Activated CD4-positive, alpha-beta T cell treated with anti-CD3 and anti-CD28 coated beads for 1 hour (primary cell): ENCODE measurements at regions not wholly inside any gene's neighbourhood (a gene's known extent, or its start where the extent isn't known, plus 50 kb on each side); places are given as distances from the start of the nearest gene placed in this dataset.

Experiments
- DNase-seq: peaks from one replicate; pipeline ENCODE4 v3.0.0-alpha.2; 2020

DNA sequence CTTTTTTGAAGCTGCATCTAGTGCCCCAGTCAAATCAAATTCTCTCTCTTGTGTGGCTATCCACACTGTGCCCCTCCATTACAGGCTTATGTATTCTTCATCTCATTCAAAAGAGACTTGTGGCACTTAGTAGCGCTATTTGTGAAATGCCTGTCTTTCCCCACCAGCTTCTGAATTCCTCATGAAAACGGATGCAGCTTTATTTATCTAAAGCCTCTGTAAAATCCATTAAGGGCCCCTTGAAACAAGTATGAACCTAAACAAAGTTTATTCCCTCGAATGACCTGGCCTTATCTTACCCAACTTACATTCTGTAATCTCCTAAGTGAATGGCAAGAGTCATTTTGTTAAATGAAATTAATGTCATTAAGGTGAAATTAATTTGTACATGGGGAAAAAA lies 417.4 kb upstream of the PIK3C3 start:
- no peak for DNase-seq

DNA sequence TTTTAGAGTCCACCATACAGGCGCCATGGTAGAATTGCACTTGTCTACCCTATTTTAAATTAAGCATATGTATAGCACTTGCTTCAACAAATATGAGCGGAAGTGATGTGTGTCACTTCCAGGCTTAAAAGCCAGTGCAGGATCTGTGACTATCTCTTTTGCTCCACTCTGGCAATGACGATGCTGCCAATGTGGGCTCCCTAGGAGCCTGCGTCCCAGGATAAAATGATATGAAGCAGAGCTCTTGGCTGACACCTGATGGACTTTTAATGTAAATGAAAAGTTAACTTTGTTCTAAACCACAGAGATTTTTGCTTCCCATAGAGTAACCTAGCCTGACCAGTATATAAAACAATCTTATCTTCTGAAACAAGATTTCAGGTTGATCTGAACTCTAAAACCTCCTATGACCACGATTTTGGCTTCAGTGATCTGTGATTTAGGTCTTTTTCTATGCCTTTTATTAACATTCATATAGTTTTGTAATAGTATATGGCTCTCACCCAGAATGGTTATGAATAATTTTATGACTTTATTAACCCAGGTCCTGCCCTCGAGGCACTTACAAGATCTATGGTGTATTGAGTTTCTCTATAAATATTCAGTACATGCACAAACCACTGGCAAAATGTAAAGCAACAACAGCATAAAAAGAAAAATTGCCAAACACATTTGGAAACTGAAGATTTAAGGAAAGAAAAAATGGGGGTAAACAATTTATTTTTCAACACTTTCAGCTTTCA lies 422.5 kb upstream of the PIK3C3 start:
- no peak for DNase-seq

DNA sequence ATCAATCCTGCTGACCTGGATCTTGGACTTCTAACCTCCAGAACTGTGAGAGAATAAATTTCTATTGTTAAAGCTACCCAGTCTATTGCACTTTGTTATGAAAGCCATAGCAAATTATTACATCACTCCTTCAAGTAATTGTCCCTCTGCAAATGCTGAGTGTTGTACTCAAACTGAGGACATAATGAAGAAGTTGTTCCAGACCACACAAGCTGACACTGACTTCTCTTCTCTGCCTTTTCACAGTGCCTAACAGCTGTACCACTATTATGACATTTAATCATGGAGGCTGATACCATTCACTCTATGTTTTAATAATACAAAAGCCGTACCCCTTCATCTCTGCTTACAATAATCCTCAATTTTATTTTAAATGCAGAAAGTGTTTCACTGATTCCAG lies 424.1 kb upstream of the PIK3C3 start:
- DNase-seq: no peak

DNA sequence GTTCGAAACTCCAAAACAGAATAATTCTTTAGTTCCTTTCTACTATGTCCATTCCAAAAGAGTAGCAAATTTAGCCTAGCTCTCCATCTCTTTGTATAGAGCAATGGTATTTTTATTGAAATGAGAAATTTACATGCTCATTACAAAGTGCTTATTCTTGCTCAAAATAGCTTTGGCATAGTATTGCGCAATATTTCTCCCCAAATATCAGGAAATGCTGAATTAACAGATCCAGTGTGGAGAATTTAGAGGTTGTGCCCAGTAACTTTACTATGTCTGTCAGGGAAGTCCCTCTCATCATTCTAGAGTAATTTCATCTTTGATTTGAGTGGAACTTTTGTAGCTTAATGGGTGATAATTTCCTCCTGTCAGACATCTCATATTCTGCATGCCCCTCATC lies 425.9 kb upstream of the PIK3C3 start:
- no peak for DNase-seq

DNA sequence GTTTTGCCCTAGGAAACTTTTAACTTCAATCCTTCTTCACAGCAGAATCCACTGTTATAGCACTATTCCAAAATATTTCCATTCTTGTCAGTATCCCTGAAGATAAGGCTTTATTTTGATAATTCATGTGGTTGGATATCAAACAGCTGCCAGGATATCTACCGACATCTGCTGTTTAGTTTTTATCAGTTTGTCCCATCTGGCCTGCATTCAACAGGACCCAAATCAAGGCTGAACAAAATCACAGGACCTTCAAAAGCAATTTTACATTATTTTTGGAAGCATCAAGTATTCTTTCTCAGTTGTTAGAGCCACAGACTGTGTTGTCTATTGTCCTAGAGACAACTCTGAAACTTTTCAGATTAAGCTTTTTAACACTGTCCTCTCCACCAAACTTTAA lies 429.0 kb upstream of the PIK3C3 start:
- no peak for DNase-seq

DNA sequence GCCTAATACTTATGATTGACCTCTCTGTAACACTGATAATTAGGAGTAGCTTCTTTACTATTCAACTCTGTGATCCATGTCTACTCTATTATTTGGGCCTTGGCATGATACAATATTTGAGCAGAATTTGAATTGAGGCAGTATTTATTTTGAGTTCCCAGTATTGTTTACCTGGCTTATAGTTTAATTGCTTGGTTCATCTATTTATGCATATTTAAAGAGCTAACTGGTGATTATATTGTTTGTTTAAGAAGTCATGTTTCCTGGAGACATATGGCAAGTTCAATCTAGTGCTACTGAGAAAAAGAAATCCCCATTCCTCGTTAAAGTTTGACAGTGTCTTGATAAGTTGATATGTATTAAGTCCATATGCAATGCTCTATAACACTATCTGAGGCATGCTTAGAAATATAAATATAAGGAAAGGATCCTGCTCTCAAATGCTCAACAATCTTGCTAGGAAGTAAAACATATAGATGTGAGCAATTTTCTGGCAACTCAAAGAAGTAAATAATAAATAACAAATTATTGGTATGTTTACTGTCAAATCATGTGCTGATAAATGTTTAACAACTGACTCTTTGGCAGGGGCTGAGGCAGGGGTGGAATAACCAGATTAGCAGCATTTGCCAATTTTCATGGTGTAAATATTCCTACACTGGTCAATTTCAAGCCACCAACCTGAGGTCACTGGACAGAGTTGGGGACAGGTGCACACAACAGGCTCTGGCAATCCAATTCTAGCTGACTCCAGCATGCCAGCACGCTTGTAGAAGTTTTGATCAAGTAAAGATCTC lies 430.2 kb upstream of the PIK3C3 start:
- DNase-seq: no peak

DNA sequence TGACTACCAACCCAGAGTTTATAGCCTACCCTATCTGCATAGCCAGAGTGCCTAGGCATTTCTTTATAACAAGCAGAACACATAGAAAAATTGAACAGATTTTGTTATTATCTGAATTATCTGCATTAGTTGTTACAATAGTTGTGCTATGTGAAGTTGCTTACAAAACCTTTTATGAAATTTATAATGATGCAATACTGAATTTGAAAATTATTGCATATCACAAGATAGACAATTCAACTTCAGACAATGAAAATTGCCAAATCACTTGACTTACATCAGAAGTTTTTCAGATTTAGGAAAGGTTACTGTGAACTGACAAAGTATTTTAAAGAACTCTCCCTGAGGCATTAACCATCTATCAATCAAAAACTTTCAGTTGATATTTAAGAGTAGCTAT lies 437.9 kb upstream of the PIK3C3 start:
- no peak for DNase-seq

DNA sequence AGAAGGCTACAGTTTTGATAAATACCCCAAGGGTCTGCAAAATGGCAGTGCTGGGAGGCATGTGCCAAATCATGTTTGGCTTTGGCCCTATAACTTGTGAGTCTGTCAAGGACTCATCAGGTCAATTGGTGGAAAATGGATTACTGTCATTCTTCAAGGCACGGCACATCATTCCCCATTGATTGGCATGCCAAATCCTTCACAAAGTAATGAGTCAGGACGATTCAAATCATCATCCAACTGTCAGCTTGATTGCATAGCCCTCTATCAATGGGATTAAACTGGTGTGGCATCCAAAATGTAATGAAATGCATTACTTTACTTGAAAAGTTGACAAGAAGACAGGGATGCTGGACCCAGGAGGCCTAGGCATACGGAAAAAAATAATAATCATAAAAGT lies 441.6 kb upstream of the PIK3C3 start:
- no peak for DNase-seq

DNA sequence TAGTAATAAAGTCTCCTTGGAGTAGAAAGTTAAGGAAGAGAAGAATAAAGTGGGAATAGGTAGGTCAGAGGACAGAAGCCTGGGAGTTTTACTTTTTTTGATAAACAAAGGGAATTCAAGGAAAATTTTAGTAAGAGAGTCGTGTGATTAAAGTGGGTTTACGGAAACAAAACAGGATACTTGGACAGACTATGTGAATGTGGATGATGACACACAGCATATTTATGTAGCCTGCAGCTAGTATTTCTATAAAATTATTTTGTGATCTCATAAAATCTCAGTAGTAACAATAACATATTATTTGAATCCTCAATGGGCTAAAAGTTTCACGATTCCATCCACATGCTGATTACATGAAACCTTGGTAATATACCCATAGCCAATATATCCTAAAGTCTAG lies 450.7 kb upstream of the PIK3C3 start:
- no peak for DNase-seq

DNA sequence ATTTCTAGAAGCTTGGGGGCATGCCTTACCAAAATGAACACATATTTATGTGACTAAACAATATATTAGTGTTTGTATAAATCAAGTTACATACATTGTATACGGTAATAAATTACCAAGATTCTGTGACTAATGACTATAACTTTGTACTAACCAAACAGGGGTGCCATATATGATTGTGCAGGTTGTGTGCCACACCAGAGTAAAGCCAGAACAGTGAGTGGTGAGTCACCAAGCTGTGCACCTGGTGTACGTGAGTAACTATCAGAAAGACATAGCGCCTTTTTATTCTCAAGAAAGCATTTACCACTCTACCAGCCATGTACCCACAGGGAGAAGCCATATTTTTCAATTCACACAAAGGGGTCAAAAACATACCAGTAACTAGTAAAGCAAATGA lies 453.2 kb upstream of the PIK3C3 start:
- DNase-seq: no peak

DNA sequence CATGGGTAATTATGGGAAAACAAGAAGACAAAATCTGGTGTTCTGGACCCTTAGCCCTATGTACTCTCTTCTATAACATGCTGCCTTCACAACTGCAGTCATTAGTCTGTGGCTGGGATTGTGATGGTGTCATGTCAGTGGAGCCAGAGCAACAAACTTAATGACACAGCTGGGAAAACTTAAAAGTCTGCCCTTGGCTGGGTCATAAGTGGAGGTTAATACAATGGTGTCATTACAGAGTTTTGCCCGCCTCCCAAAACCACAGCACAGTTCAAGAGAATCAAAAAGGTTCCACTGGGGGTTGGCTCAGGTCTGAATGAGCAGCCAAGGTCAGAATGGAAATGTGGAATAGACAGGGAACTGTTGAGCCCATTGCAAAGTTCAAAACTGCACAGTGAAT lies 455.7 kb upstream of the PIK3C3 start:
- no peak for DNase-seq

DNA sequence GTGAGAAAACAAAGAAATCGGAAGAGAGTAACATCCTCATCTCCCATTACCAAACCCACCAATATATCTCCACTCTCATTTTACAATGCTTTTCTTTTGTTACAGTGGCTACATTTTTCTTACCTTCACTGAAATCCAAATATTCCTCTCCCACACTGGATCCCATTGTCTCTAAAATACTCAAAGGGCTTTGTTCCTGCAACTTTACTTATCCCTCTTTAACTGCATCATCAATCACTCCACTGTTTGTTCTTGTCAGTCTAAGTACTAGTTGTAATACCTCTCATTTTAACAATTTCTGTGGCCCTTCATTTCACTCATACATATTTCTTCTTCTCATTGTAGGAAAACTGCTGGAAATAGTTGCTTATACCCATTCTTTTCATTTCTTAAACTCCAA lies 464.2 kb upstream of the PIK3C3 start:
- no peak for DNase-seq

DNA sequence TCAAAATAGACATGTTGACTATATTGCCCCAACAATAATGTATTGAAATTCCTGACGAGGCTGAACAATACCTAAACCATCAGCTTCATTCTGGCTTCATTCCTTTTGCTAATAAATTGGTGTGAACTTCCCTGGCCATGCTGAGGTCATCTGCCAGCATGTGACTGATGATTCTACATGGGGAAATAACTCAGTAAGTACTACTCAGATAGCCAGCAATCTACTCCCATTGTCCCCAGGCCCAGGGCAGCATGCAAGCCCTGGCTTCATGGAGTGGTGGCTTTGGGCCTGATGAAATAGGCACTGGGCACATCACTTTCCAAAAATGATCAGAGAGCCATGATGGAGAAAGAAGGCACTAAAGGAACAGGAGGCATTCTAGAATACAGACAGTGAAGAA lies 468.5 kb upstream of the PIK3C3 start:
- DNase-seq: no peak

DNA sequence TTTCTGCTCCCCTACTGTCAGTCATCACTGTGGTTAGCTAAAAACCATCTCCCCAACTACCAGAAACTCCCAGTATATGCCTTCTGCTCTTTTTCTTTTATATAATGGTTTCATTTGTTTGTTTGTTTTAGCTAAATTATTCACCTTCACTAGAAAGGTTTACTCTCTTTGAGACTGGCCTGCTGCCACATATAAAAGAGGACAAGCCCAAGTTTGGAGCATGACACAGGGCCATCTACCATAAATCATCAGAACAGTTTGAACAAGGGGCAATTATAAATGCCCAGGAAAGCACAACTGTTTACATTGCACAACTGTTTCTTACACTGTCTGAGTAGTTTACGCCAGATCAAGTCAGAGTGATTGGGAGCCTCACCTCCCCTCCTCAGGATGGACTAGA lies 471.0 kb upstream of the PIK3C3 start:
- DNase-seq: no peak

DNA sequence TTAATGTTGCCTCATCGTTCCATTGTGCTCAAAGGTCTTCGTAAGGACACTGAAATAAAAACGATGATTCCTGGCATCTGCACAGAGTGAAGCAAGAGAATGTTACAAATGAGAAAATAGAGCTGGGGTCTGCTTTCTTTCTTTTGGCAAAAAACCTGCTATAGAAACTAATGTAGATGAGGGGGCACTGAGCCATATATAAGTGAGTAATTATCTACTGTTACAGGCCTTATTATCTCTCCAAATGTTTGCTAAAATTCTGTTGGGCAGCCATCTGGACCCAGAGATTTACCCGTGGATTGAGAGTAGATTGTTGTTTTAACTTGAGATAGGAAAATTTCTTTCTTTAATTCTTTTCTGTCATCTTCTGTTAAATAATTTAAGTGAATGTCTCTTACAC lies 472.5 kb upstream of the PIK3C3 start:
- no peak for DNase-seq

DNA sequence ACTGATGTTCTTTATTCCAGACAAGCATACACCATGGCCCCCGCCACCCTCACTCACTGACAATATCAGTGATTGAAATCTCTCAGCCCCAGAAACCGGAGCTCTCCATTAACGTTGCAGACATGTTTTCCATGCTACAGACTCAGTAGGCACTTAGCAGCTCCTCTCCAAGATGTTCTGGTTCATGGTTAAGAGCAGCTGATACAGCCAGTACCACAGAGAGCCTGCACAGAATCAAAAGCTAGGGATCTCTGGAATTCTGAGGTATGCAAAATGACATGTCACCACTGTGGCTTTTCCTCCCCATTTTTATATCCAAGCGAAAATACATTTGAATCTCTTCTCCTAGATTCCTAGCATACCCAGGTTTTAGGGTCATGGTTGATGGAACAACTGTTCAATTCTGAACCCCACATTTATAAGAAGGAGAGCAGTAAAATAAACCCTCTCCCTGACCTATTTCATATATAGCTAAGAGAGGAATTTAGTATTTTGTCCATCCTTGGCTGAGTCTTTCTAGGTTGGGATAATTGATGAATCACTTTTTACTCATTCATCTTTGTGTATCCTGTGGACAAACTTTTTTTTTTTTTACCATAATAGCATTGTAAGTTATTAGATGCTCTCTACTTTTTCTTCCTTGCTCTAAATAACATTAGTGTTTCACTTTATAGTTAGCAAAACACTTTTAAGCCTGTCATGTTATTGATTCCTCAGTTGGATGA lies 488.4 kb upstream of the PIK3C3 start:
- no peak for DNase-seq

DNA sequence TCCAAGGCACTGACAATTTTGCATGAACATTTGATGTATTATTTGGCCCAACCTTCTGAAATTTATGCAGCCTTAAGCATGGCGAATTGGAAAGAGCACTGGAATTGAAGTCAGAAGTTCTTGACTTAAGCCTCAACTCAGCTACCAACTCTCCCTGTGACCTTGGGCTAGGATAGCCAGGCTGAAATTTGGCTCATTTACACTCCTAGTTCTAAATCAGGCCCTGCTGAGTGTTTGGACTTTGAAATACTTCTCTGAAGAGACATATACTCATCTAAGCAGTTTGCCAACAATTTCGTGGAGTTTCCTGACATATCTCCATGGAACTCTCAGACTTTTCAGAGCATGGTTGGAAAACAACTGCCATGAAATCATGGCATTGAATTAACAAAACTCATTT lies 489.6 kb upstream of the PIK3C3 start:
- no peak for DNase-seq

DNA sequence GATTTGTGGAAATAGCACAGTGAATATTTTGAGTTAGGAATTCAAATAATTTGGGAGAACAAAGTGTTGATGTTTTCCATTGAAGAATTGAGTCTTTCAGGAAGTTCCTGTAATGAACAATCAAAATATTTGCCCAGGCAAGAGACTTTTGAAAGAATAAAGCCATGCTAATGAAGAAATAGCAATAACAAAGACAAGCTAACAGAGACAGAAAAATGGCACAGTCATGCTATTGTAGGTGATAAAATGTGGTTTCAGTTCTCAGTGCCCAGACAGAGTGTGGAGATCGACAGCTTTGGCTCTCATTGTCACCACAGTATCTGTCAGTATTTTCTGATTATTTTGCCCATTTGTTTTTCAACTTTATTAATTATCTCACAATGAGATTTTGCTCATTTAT lies 490.8 kb upstream of the PIK3C3 start:
- no peak for DNase-seq

DNA sequence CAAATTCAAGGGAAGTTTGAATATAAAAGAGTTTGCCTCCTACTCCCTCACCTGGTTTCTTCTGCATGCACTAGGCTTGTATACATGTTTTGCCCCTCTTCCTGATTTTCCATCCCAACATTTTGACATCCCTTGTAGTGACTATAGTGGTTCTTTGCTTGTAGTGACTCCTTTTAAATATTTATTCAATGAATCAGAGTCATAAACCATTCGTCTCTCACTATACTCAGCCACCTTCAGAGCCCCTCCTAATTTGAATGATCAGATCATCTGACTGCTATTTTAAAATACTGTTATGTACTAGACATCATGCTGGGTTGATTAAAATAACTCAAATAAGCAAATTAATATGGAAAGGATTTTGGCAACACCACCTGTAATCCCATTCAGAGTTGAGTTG lies 492.1 kb upstream of the PIK3C3 start:
- DNase-seq: no peak

DNA sequence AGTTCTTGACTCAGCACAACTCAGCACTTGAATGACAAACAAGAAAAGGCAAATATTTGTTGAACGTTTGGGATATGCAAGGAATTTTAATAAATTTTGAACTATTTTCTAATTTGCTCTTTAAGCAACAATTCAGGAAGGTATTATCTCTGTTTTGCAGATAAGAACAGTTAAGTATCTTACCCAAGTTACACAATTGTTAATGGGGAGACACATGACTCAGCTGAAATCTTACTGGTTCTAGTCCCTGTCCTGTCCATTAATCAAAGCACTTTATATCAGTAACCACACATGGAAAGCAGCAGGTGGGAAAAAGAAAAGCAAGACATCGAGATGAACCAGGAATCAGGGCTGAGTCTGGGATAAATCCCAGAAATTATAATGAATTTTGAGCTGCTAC lies 493.9 kb upstream of the PIK3C3 start:
- DNase-seq: no peak

DNA sequence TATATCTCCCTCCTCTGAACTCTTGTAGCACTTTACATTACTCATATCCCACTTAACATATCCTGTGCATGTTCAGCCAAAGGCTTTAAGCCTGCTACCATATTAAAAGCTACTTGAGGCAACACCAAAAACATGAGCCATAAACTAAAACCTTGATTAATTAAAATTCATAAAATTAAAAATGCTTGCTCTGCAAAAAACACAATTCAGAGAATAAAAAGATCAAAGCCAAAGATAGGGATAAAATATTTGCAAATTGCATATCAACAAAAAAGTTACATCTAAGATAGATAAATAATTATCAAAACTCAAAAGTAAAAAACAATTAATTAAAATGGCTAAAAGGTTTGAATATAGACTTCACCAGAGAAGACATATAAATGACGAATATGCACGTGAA lies 495.4 kb upstream of the PIK3C3 start:
- no peak for DNase-seq

DNA sequence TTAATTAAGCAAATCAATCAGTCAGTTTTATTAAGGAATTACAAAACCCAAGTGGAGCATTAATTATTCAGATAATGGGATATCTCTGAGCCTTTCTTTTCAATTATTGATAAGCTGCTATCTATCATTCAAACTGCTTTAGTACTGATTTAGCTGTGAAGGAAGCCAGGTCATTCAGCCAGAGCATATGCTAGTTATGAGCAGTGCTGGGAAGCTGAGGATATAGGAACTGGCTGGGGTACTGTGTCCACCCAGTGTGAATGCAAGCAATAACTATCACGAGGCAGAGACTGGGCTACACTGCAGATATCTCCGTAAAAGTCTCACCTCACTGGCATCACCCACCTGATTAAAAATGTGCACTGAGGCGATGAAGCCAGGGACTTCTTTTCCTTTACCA lies 496.7 kb upstream of the PIK3C3 start:
- DNase-seq: no peak

DNA sequence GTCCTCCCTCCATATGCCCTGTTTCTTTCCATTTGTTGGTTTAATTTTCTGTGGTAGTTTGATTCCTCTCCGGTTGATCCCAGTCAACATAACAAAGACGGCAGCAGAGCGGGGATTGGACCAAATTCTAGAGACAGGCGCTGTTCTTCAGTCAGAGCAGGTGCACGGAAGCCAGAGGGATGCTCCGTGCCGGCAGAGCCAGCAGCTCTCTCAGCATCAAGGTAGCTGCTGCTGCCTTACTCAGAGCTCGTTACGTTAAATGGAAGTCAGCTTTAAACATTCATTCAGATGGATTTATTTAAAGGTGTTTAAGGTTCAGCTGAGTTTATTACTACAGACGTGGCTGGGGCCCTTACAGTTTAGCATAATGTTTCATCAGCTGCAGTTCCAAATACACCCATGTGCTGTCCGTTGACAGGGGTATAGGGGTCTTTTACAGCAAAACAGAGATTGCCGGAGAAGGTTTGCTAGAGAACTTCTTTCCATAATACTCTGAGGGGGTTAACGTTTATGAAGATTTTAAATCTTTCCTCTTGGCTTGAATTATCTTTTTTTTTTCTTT lies 497.2 kb upstream of the PIK3C3 start:
- no peak for DNase-seq

DNA sequence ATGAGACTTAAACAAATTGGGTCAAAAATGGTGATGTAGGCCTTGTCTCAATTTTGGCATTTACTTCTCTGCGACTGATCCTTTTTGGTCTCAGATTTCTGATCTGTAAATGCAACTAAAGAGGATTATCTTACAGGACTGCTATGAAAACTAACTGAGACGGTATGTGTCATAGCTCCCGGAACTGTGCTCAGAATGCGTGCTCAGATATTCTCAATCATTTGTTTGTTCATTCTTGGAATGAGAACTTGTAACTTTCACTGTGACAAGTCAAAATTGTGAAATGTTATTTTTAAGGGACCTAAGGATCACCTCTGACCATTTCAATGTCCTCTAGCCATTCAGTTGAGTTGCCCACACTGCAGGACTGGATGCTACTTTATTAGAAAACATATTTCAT lies 498.2 kb upstream of the PIK3C3 start:
- no peak for DNase-seq
